Gastroesophageal sphincter (tissue), 4 donors: ENCODE measurements at regions not wholly inside any gene's neighbourhood (a gene's known extent, or its start where the extent isn't known, plus 50 kb on each side); places are given as distances from the start of the nearest gene placed in this dataset.

ENCODE experiments used
- ATAC-seq: fragments of 150-250 bp; one replicate; pipeline ENCODE4 v1.9.1; 2016; ENCODE audit warnings: mild to moderate bottlenecking, moderate library complexity
- H3K27ac ChIP-seq, 4 donors: fragments of 200-600 bp; sonication (generic) in 3 of 4; 1 replicate in 3 of 4; 2 replicates in 1 of 4; pipeline ENCODE4 v1.5.1; 2016 to 2019
- H3K27me3 ChIP-seq: fragments of 200-600 bp; sonication (generic); one replicate; pipeline ENCODE4 v1.5.1; 2019
- H3K36me3 ChIP-seq, 2 donors: fragments of 200-600 bp; sonication (generic); one replicate each; pipeline ENCODE4 v1.5.1; 2019; ENCODE audit warnings: control low read depth in 1 of 2
- H3K4me1 ChIP-seq, 3 donors: fragments of 200-600 bp; sonication (generic); 1 replicate in 2 of 3; 2 replicates in 1 of 3; pipeline ENCODE4 v1.5.1; 2016 to 2019; ENCODE audit warnings: control low read depth in 2 of 3
- H3K4me3 ChIP-seq, 2 donors: fragments of 200-600 bp; sonication (generic); one replicate each; pipeline ENCODE4 v1.5.1; 2019; ENCODE audit warnings: mild to moderate bottlenecking in 1 of 2, moderate library complexity in 1 of 2
- H3K9me3 ChIP-seq, 3 donors: fragments of 200-600 bp; sonication (generic); one replicate each; pipeline ENCODE4 v1.5.1; 2017 to 2019; ENCODE audit warnings: control low read depth in 2 of 3
- EP300 ChIP-seq: sonication (generic); formaldehyde crosslinking; IDR thresholded peaks from one replicate; pipeline ENCODE4 v1.6.1; 2017; ENCODE audit warnings: antibody characterized with exemption, mild to moderate bottlenecking
- POLR2A ChIP-seq, 2 donors: fragments of 450-650 bp; IDR thresholded peaks; one replicate each; pipeline ENCODE4 v1.6.1; 2017; ENCODE audit warnings: antibody characterized with exemption in 2 of 2, mild to moderate bottlenecking in 2 of 2, moderate library complexity in 1 of 2
- POLR2AphosphoS5 ChIP-seq: sonication (generic); formaldehyde crosslinking; IDR thresholded peaks from one replicate; pipeline ENCODE4 v1.6.1; 2017; ENCODE audit warnings: antibody characterized with exemption
- WGBS, 2 donors: methylation state at CpG; one replicate each; pipeline ENCODE4 v1.1.5; 2018; ENCODE audit warnings: low coverage in 1 of 2; 5-methylcytosine and 5-hydroxymethylcytosine counted together
- TF ChIP-seq, protein P1 (sequence below), 4 experiments: fragments of 200-600 bp in 2 of 4; fragments of 450-650 bp in 2 of 4; sonication (generic) in 1 of 4; IDR thresholded peaks; one replicate each; pipeline ENCODE4 v1.5.1; 2017 to 2019; ENCODE audit warnings: antibody characterized with exemption in 4 of 4, mild to moderate bottlenecking in 2 of 4, moderate library complexity in 2 of 4

DNA sequence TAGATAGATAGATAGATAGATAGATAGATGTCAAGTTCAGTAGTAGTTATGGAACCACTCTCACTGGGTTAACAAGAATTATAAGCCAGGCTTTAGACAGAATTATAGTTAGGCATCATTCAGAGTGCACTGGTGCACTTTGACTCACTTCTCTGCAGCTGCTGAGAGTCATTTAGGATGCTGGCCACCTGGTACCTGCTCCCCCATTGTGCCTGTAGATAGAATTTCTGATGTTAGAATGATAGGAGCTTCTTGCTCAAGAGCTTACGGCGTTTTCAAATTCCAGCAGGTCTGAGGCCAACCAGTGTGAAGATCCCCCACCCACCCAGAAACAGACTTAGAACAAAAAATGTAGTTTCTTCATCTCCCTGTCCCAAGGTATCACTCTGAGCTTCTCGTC, 107.8 kb upstream of the HMCN1 start:
- H3K27ac ChIP-seq = no peak overlapping the region
- H3K27me3 ChIP-seq = no peaks in the 10 kb centered on the region
- ATAC-seq = no peak
- no peak overlapping the region for H3K4me3 ChIP-seq
- no peaks in the 10 kb centered on the region for H3K4me1 ChIP-seq
- TF ChIP-seq POLR2A (IDR thresholded peaks at IDR 0.05) = no peak
- TF ChIP-seq, protein P1, sequence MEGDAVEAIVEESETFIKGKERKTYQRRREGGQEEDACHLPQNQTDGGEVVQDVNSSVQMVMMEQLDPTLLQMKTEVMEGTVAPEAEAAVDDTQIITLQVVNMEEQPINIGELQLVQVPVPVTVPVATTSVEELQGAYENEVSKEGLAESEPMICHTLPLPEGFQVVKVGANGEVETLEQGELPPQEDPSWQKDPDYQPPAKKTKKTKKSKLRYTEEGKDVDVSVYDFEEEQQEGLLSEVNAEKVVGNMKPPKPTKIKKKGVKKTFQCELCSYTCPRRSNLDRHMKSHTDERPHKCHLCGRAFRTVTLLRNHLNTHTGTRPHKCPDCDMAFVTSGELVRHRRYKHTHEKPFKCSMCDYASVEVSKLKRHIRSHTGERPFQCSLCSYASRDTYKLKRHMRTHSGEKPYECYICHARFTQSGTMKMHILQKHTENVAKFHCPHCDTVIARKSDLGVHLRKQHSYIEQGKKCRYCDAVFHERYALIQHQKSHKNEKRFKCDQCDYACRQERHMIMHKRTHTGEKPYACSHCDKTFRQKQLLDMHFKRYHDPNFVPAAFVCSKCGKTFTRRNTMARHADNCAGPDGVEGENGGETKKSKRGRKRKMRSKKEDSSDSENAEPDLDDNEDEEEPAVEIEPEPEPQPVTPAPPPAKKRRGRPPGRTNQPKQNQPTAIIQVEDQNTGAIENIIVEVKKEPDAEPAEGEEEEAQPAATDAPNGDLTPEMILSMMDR (IDR thresholded peaks at IDR 0.05) = no peak
- WGBS, 2 donors = 75 to 96% methylated on average over 2 to 3 of the region's 3 CpGs
- H3K9me3 ChIP-seq = no peaks in the 10 kb centered on the region
- no peaks in the 10 kb centered on the region for H3K36me3 ChIP-seq

DNA sequence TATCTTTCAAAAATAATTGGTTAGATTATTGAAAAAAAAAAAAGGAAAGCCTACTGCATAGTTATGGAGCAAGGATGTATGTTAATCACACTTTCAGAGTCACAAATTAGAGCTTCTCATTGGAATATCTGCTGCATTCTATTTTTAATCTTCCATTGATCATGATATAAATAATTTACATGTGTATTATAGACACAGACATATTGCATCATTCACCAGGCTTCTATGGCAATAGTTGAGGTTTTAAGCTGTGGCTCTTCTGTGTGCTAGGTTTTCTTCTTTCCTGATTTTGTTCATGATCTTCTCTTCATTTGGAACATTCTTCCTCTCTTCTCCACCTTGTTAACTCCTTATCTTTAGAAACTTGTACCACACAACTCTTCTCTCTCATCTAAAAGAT, 123.2 kb upstream of the HMCN1 start:
- no peak for ATAC-seq
- H3K27me3 ChIP-seq = no peaks in the 10 kb centered on the region
- TF ChIP-seq POLR2AphosphoS5 = no peak
- TF ChIP-seq, protein P1 (IDR thresholded peaks at IDR 0.05) = no peak
- TF ChIP-seq EP300 = no peak
- TF ChIP-seq POLR2A (IDR thresholded peaks at IDR 0.05) = no peak
- no peaks in the 10 kb centered on the region for H3K4me1 ChIP-seq
- no peak overlapping the region for H3K27ac ChIP-seq
- H3K36me3 ChIP-seq = no peaks in the 10 kb centered on the region
- H3K4me3 ChIP-seq = no peak overlapping the region
- peaks cover 0 to 9% (median 0%) of the 10 kb centered on the region in 3 donors for H3K9me3 ChIP-seq

DNA sequence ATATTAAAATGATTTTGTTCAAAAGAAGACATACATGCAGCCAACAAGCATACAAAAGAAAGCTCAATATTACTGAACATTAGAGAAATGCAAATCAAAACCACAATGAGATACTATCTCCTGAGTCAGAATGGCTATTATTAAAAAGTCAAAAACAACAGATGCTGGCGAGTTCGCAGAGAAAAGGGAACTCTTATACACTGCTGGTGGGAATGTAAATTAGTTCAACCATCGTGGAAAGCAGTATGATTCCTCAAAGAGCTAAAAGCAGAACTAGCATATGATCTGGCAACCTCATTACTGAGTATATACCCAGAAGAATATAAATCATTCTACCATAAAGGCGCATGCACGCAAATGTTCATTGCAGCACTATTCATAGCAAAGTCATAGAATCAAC, 126.0 kb upstream of the HMCN1 start:
- Histone ChIP-seq H3K27ac (no peak overlapping the region), H3K9me3 (peaks cover 0 to 5% (median 0%) of the 10 kb centered on the region in 3 donors), H3K4me3 (no peak overlapping the region), H3K4me1 (no peaks in the 10 kb centered on the region), H3K27me3 (no peaks in the 10 kb centered on the region), H3K36me3 (no peaks in the 10 kb centered on the region)
- 75 to 84% methylated on average over 2 to 5 of the region's 5 CpGs for WGBS, 2 donors
- TF ChIP-seq POLR2A (IDR thresholded peaks at IDR 0.05) (no peak), EP300 (no peak), POLR2AphosphoS5 (no peak)
- TF ChIP-seq, protein P1 (IDR thresholded peaks at IDR 0.05) = no peak
- no peak for ATAC-seq

GRCh38 chr1:185603158-185603557, 131.0 kb upstream of the HMCN1 start:
- no peaks in the 10 kb centered on the region for H3K4me1 ChIP-seq
- TF ChIP-seq, protein P1 (IDR thresholded peaks at IDR 0.05) = no peak
- no peak for TF ChIP-seq EP300
- no peak for TF ChIP-seq POLR2AphosphoS5
- no peak for TF ChIP-seq POLR2A (IDR thresholded peaks at IDR 0.05)

DNA sequence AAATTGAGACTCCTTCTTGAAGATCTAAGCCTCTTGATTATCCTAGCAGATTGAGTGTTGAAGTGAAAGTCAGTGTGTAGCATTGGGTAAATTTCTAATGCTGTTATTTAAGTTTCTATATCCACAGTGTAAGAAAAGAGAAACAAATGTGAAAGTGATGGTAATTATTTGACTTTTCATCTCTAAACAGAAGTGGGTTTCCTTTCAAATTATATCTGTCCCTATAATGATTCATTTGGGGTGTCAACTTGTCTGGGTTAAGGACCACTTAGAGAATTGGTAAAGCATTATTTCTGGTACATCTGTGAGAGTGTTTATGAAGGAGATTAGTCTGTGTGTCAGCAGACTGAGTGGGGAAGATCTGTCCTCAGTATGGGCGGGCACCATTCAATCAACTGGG, 133.0 kb upstream of the HMCN1 start:
- no peak for TF ChIP-seq POLR2A (IDR thresholded peaks at IDR 0.05)
- no peak for TF ChIP-seq POLR2AphosphoS5
- TF ChIP-seq, protein P1 (IDR thresholded peaks at IDR 0.05) = no peak
- TF ChIP-seq EP300 = no peak

More at GRCh38 chr1:185603158-185603557, 131.0 kb upstream of the HMCN1 start:
- no peaks in the 10 kb centered on the region for H3K9me3 ChIP-seq
- 93 to 100% methylated on average over 4 of the region's 4 CpGs for WGBS, 2 donors
- no peak for ATAC-seq
- no peaks in the 10 kb centered on the region for H3K27me3 ChIP-seq
- no peaks in the 10 kb centered on the region for H3K36me3 ChIP-seq
- no peak overlapping the region for H3K4me3 ChIP-seq
- H3K27ac ChIP-seq = no peak overlapping the region

More for the DNA sequence above, 133.0 kb upstream of the HMCN1 start:
- Histone ChIP-seq H3K4me3 (no peak overlapping the region), H3K27ac (no peak overlapping the region), H3K9me3 (no peaks in the 10 kb centered on the region), H3K4me1 (no peaks in the 10 kb centered on the region), H3K36me3 (no peaks in the 10 kb centered on the region), H3K27me3 (no peaks in the 10 kb centered on the region)
- 80 to 89% methylated on average over 1 of the region's 1 CpG for WGBS, 2 donors
- ATAC-seq = no peak
